Dedifferentiated amniotic fluid mesenchymal stem cell (primary cell): ENCODE measurements at regions not wholly inside any gene's neighbourhood (a gene's known extent, or its start where the extent isn't known, plus 50 kb on each side); places are given as distances from the start of the nearest gene placed in this dataset.

Source experiments
- DNase-seq: peaks from one replicate; pipeline ENCODE4 v3.0.0-alpha.2; 2016; ENCODE audit errors: extremely low spot score

- DNase-seq, result no peak
These were observed 74.1 kb upstream of the TMEM164 start for GRCh38 chrX:109928596-109929335.

- no peak for DNase-seq
These were observed 71.2 kb upstream of the TMEM164 start for GRCh38 chrX:109931677-109932076.

- no peak for DNase-seq
These were observed 68.5 kb upstream of the TMEM164 start for GRCh38 chrX:109934434-109934833.

GRCh38 chrX:109934935-109935334, 68.0 kb upstream of the TMEM164 start:
- no peak for DNase-seq

- no peak for DNase-seq
These were observed 66.8 kb upstream of the TMEM164 start for GRCh38 chrX:109936114-109936513.

GRCh38 chrX:109936598-109936997, 66.3 kb upstream of the TMEM164 start:
- no peak for DNase-seq

- DNase-seq, result no peak
These were observed 63.4 kb upstream of the TMEM164 start for GRCh38 chrX:109939498-109939897.

GRCh38 chrX:109940411-109940810, 62.5 kb upstream of the TMEM164 start:
- DNase-seq, result no peak

- DNase-seq, result no peak
These were observed 59.7 kb upstream of the TMEM164 start for GRCh38 chrX:109943092-109943739.

- DNase-seq, result no peak
These were observed 59.2 kb upstream of the TMEM164 start for GRCh38 chrX:109943740-109944092.

- no peak for DNase-seq
These were observed 50.9 kb upstream of the TMEM164 start for GRCh38 chrX:109952050-109952449.

GRCh38 chrX:109952985-109953905, 49.7 kb upstream of the TMEM164 start:
- DNase-seq, result no peak
